ENCODE measurements at regions not wholly inside any gene's neighbourhood (a gene's known extent, or its start where the extent isn't known, plus 50 kb on each side); places are given as distances from the start of the nearest gene placed in this dataset.

GRCh38 chr18:51330148-51330547 lies 132.7 kb upstream of the MEX3C start:
- no peak overlapping the region for H3K4me3 ChIP-seq
- H3K36me3 ChIP-seq, result no peaks in the 10 kb centered on the region
- H3K27ac Mint-ChIP-seq, result peak overlapping the region; percentile 57
- TF ChIP-seq EZH2 (IDR thresholded peaks at IDR 0.05) (no peak), EZH2phosphoT487 (IDR thresholded peaks at IDR 0.05) (no peak), CTCF (IDR thresholded peaks at IDR 0.05) (no peak)
- no peak overlapping the region for H2AFZ ChIP-seq (replicated peaks)
- no peaks in the 10 kb centered on the region for H3F3A ChIP-seq (ENCODE audit: low read depth)
- H3K27me3 Mint-ChIP-seq (ENCODE audit: insufficient read depth, low read depth), result peaks cover 10% of the 10 kb centered on the region
- H4K20me1 ChIP-seq (ENCODE audit: low read depth), result no peaks in the 10 kb centered on the region
- no peaks in the 10 kb centered on the region for H3K36me3 Mint-ChIP-seq
- no peak overlapping the region for H3K9ac ChIP-seq
- no peak overlapping the region for H3K4me2 ChIP-seq
- no peak overlapping the region for H3K27ac ChIP-seq
- no peaks in the 10 kb centered on the region for H3K9me3 ChIP-seq (ENCODE audit: low read depth)
- DNase-seq (ENCODE audit: low spot score), result no peak
- H3K4me3 Mint-ChIP-seq, result no peak overlapping the region
- H3K4me1 ChIP-seq, result peaks cover 5% of the 10 kb centered on the region
- H3K9me3 Mint-ChIP-seq, result peaks cover 2% of the 10 kb centered on the region
- H3K79me2 ChIP-seq (ENCODE audit: low read depth), result no peaks in the 10 kb centered on the region
- H3K4me1 Mint-ChIP-seq, result peaks cover 15% of the 10 kb centered on the region
- H3K27me3 ChIP-seq, result no peaks in the 10 kb centered on the region

- no peaks in the 10 kb centered on the region for H3K27me3 ChIP-seq
- TF ChIP-seq EZH2phosphoT487 (IDR thresholded peaks at IDR 0.05) (no peak), CTCF (IDR thresholded peaks at IDR 0.05) (no peak), EZH2 (IDR thresholded peaks at IDR 0.05) (no peak)
- H3K36me3 ChIP-seq, result no peaks in the 10 kb centered on the region
- Mint-ChIP-seq H3K9me3 (peaks cover 2% of the 10 kb centered on the region), H3K4me1 (peaks cover 15% of the 10 kb centered on the region), H3K36me3 (no peaks in the 10 kb centered on the region), H3K27me3 (ENCODE audit: insufficient read depth, low read depth) (peaks cover 10% of the 10 kb centered on the region), H3K4me3 (no peak overlapping the region), H3K27ac (no peak overlapping the region)
- H3K4me1 ChIP-seq, result peaks cover 5% of the 10 kb centered on the region
- no peak overlapping the region for H3K9ac ChIP-seq
- no peak overlapping the region for H3K4me3 ChIP-seq
- no peak overlapping the region for H3K27ac ChIP-seq
- H4K20me1 ChIP-seq (ENCODE audit: low read depth), result no peaks in the 10 kb centered on the region
- H3F3A ChIP-seq (ENCODE audit: low read depth), result no peaks in the 10 kb centered on the region
- DNase-seq (ENCODE audit: low spot score), result no peak
- H3K4me2 ChIP-seq, result no peak overlapping the region
- no peaks in the 10 kb centered on the region for H3K79me2 ChIP-seq (ENCODE audit: low read depth)
- no peaks in the 10 kb centered on the region for H3K9me3 ChIP-seq (ENCODE audit: low read depth)
- H2AFZ ChIP-seq (replicated peaks), result no peak overlapping the region
Measured at GRCh38 chr18:51330739-51331138, 133.3 kb upstream of the MEX3C start.

- Histone ChIP-seq H3K36me3 (no peaks in the 10 kb centered on the region), H3K9me3 (ENCODE audit: low read depth) (no peaks in the 10 kb centered on the region), H3K79me2 (ENCODE audit: low read depth) (no peaks in the 10 kb centered on the region), H2AFZ (replicated peaks) (no peak overlapping the region), H3K4me3 (no peak overlapping the region), H3K27me3 (no peaks in the 10 kb centered on the region), H3K27ac (no peak overlapping the region), H4K20me1 (ENCODE audit: low read depth) (no peaks in the 10 kb centered on the region), H3K9ac (no peak overlapping the region), H3F3A (ENCODE audit: low read depth) (no peaks in the 10 kb centered on the region), H3K4me2 (no peak overlapping the region), H3K4me1 (no peaks in the 10 kb centered on the region)
- Mint-ChIP-seq H3K27ac (no peak overlapping the region), H3K4me1 (no peaks in the 10 kb centered on the region), H3K27me3 (ENCODE audit: insufficient read depth, low read depth) (no peaks in the 10 kb centered on the region), H3K36me3 (no peaks in the 10 kb centered on the region), H3K4me3 (no peak overlapping the region), H3K9me3 (no peaks in the 10 kb centered on the region)
- DNase-seq (ENCODE audit: low spot score), result no peak
- TF ChIP-seq EZH2phosphoT487 (IDR thresholded peaks at IDR 0.05) (no peak), CTCF (IDR thresholded peaks at IDR 0.05) (no peak), EZH2 (IDR thresholded peaks at IDR 0.05) (no peak)
Measured at GRCh38 chr18:51337406-51337805, 139.9 kb upstream of the MEX3C start.

Data from neural progenitor cell (in vitro differentiated cells).